Nephron progenitor cell (in vitro differentiated cells): ENCODE measurements at regions not wholly inside any gene's neighbourhood (a gene's known extent, or its start where the extent isn't known, plus 50 kb on each side); places are given as distances from the start of the nearest gene placed in this dataset.

Experiments used
- DNase-seq: peaks from one replicate; pipeline ENCODE4 v3.0.0; 2021
- H3K27ac Mint-ChIP-seq: 2 replicates; pipeline ENCODE4 v1.8.0; 2021; ENCODE audit warnings: mild to moderate bottlenecking, moderate library complexity, mixed read lengths
- H3K27me3 Mint-ChIP-seq: 2 replicates; pipeline ENCODE4 v1.8.0; 2021; ENCODE audit warnings: mild to moderate bottlenecking, low read depth, mixed read lengths; ENCODE audit not compliant: poor library complexity
- H3K36me3 Mint-ChIP-seq: 2 replicates; pipeline ENCODE4 v1.8.0; 2021; ENCODE audit warnings: low read depth, mixed read lengths
- H3K4me1 Mint-ChIP-seq: 2 replicates; pipeline ENCODE4 v1.8.0; 2021; ENCODE audit warnings: mixed read lengths
- H3K4me3 Mint-ChIP-seq: 2 replicates; pipeline ENCODE4 v1.8.0; 2021; ENCODE audit warnings: mild to moderate bottlenecking, moderate library complexity, mixed read lengths
- H3K9me3 Mint-ChIP-seq: 2 replicates; pipeline ENCODE4 v1.8.0; 2021; ENCODE audit warnings: mild to moderate bottlenecking, moderate library complexity, mixed read lengths
- TF ChIP-seq, protein P1 (sequence below): fragments of 200-600 bp; sonication (generic); IDR thresholded peaks from 2 replicates; pipeline ENCODE4 v1.5.0; 2021; ENCODE audit warnings: antibody characterized with exemption

DNA sequence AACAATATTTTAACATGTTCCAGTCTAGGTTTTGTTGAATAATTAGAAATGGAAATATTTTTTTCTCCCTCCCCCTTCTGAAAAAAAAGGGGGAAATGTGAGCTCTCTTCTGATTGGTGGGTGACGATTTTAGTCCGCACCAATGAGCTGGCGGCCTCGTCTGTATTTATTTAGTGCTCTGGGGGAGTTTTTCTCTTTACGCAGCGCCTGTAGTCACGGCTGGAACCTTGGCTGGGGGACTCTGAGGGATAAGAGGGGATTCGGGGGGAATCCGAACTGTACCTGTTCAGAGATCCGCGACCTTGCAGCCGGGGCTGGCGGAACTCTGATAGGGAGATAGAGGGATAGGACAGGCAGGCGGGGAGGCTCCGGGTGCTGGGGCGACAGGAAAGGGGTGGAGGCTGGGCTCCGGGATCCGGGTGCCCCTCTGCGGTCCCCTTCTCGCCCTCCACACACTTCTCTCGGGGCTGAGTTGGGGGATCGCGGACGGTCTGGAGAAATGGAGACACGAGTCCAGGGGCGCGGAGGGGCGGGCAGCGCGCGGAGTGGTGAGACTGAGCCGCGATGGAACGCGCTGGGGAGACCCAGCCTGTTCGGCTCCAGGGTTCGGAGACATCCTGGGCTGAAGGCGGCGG is 99.7 kb upstream of the HSD17B12 start:
- peaks cover 5% of the 10 kb centered on the region for H3K9me3 Mint-ChIP-seq
- peaks cover 100% of the 10 kb centered on the region for H3K27me3 Mint-ChIP-seq
- DNase-seq: peak; percentile 39
- peak overlapping the region; percentile 84 for H3K4me3 Mint-ChIP-seq
- H3K4me1 Mint-ChIP-seq: peaks cover 25% of the 10 kb centered on the region
- no peaks in the 10 kb centered on the region for H3K36me3 Mint-ChIP-seq
- no peak overlapping the region for H3K27ac Mint-ChIP-seq
- TF ChIP-seq, protein P1, sequence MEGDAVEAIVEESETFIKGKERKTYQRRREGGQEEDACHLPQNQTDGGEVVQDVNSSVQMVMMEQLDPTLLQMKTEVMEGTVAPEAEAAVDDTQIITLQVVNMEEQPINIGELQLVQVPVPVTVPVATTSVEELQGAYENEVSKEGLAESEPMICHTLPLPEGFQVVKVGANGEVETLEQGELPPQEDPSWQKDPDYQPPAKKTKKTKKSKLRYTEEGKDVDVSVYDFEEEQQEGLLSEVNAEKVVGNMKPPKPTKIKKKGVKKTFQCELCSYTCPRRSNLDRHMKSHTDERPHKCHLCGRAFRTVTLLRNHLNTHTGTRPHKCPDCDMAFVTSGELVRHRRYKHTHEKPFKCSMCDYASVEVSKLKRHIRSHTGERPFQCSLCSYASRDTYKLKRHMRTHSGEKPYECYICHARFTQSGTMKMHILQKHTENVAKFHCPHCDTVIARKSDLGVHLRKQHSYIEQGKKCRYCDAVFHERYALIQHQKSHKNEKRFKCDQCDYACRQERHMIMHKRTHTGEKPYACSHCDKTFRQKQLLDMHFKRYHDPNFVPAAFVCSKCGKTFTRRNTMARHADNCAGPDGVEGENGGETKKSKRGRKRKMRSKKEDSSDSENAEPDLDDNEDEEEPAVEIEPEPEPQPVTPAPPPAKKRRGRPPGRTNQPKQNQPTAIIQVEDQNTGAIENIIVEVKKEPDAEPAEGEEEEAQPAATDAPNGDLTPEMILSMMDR: no peak

DNA sequence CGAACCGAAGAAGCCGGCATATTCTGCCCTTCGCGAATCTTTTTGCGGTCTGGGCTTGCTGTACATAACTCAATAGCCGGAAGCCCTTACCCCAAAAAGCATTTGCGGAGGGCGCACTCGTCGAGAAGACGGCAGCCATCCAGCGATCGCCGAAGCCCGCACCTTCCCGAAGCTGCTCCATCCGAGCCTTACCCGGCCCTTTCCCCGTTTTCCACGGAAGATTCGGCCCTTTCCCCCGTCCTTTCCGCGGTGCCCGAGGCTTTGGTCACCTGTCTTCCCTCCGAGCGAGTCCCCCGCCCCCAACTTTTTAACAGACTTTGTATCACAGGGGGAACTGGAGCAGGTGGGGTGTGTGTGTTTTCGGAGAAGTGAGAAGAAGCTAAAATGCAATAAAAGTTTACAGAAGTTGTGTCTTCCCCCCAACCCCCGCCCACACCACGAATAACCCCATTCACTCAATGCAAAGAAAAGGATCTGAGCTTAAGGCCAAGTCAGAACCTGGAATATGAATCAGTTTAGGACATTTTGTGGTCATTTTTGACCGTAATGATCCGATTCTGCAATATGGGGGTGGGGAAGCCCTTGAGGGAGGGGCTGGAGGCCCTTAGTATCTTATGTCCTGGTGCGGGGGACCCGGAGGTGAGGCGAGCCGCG is 99.0 kb upstream of the HSD17B12 start:
- Mint-ChIP-seq H3K27me3 (peaks cover 100% of the 10 kb centered on the region), H3K4me1 (peaks cover 19% of the 10 kb centered on the region), H3K27ac (no peak overlapping the region), H3K4me3 (peak overlapping the region; percentile 84), H3K36me3 (no peaks in the 10 kb centered on the region), H3K9me3 (peaks cover 5% of the 10 kb centered on the region)
- no peak for DNase-seq
- TF ChIP-seq, protein P1: no peak

DNA sequence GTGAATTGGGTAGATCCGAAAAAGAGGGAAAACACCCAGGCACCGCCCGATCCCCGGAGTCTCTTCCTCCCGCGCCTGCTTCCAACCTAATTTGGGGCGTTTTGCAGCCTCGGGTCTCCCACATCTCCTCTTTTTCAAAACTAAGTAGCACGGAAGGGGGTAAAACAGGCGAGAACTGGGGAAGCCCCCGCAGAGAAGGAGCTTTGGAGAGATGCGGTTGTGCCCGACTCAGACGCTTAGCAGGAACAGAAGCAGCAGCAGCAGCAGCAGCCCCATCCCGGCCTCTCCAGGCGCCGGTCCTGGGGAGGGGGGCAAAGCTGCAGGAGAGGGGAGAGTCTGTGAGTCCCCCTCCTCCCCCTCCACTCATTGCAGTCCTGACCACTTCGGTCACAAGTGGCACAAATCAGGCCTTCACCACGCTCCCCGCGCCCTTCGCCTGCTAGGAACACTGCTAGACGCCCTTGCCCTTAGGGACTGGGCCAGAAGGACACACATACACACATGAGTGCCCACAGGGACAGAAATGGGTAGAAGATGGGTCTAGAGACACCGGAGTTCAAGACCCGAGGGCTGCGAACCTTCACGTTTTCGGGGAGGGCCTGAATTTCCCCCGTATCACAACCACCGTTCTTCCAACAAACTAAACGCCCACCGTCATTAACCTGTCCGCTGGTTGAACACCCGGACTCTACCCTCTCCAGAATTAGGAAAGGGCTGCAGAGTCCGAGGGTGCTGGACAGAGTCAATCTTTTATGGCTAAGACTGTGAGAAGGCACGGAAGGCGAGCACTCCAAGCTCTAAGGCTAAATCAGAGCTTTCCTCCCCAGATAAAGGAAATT is 98.3 kb upstream of the HSD17B12 start:
- Mint-ChIP-seq H3K36me3 (no peaks in the 10 kb centered on the region), H3K4me3 (peak overlapping the region; percentile 65), H3K27me3 (peaks cover 100% of the 10 kb centered on the region), H3K27ac (no peak overlapping the region), H3K9me3 (peaks cover 5% of the 10 kb centered on the region), H3K4me1 (peaks cover 12% of the 10 kb centered on the region)
- peak; percentile 14 for DNase-seq
- TF ChIP-seq, protein P1: no peak

DNA sequence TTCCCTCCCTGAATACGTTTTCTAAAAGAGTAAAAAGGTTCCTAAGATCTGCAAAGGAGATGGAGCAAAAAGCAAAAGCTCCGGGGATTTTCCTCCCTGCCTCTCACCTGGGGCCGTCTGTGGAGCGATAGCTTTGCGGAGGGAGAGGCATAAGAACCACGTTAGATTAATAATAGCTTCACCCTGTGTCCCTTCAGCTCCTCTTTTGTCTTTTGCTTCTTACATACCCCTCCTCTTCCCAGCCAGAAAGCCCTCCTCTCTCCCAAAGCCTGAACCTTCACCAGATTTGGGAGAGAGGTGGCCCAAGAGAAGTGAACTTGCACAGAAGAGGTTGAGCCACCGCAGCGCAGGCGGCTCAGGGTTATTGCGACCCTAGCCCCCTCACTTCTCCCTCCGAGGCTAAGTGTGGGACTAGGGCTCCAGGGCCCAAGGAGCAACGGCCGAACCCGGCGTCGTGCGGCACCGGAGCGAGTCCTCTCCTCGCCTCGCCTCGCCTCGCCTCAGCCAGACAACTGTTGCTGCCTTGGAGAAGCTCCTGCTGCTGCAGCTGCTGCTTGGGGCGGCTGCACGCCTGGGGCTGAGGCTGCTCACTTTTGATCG is 97.6 kb upstream of the HSD17B12 start:
- TF ChIP-seq, protein P1: no peak
- peaks cover 12% of the 10 kb centered on the region for H3K4me1 Mint-ChIP-seq
- H3K27me3 Mint-ChIP-seq: peaks cover 100% of the 10 kb centered on the region
- H3K4me3 Mint-ChIP-seq: no peak overlapping the region
- no peaks in the 10 kb centered on the region for H3K36me3 Mint-ChIP-seq
- DNase-seq: peak; percentile 41
- H3K9me3 Mint-ChIP-seq: peaks cover 5% of the 10 kb centered on the region
- no peak overlapping the region for H3K27ac Mint-ChIP-seq

DNA sequence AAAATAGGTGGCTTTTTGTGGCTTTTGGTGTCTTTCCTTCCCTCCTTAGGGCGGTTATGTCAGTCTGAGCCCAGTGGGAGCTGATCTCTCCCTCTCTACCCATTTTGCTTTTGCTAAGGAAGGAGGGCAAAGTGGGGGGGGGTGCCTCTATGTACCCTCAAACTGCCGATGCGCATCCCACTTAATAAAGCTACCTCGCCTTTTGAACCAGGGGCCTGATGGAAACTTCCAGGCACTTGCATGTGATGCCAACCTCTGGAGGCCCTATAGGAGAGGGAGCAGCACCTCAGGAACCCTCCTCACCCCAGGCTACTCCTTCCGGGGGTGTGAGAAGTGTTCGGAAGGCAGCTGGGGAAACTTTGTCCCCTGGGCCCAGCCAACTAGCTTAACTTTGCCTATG is 97.0 kb upstream of the HSD17B12 start:
- H3K4me3 Mint-ChIP-seq: no peak overlapping the region
- no peaks in the 10 kb centered on the region for H3K36me3 Mint-ChIP-seq
- H3K27ac Mint-ChIP-seq: no peak overlapping the region
- no peak for DNase-seq
- peaks cover 5% of the 10 kb centered on the region for H3K9me3 Mint-ChIP-seq
- peaks cover 12% of the 10 kb centered on the region for H3K4me1 Mint-ChIP-seq
- H3K27me3 Mint-ChIP-seq: peaks cover 99% of the 10 kb centered on the region
- TF ChIP-seq, protein P1: no peak
